Stimulated activated naive CD8-positive, alpha-beta T cell treated with anti-CD3 and anti-CD28 coated beads, Interleukin-15, amount 100 ng/mL, for 72 hours (primary cell): ENCODE measurements at regions not wholly inside any gene's neighbourhood (a gene's known extent, or its start where the extent isn't known, plus 50 kb on each side); places are given as distances from the start of the nearest gene placed in this dataset.
A peak's percentile ranks its signal among the peaks of the same experiment; 100 is the strongest.

Experiments
- ATAC-seq: fragments of 150-1000 bp; cut with Tn5 transposase; 2 replicates; pipeline ENCODE4 v1.10.0; 2021; ENCODE audit warnings: mild to moderate bottlenecking, moderate library complexity
- DNase-seq, 2 donors: peaks; one replicate each; pipeline ENCODE4 v3.0.0; 2021 to 2022
- H3K27ac Mint-ChIP-seq, 2 donors: one replicate each; pipeline ENCODE4 v1.8.0; 2022; ENCODE audit warnings: mild to moderate bottlenecking in 2 of 2, mixed read lengths in 2 of 2, moderate library complexity in 2 of 2
- H3K27me3 Mint-ChIP-seq: one replicate; pipeline ENCODE4 v1.8.0; 2022; ENCODE audit warnings: mixed read lengths
- H3K4me1 Mint-ChIP-seq: one replicate; pipeline ENCODE4 v1.8.0; 2022; ENCODE audit warnings: mild to moderate bottlenecking, mixed read lengths
- H3K4me3 Mint-ChIP-seq, 2 donors: one replicate each; pipeline ENCODE4 v1.8.0; 2022; ENCODE audit warnings: mild to moderate bottlenecking in 2 of 2, mixed read lengths in 2 of 2, moderate library complexity in 1 of 2
- H3K9me3 Mint-ChIP-seq, 2 donors: one replicate each; pipeline ENCODE4 v1.8.0; 2022; ENCODE audit warnings: mixed read lengths in 2 of 2

DNA sequence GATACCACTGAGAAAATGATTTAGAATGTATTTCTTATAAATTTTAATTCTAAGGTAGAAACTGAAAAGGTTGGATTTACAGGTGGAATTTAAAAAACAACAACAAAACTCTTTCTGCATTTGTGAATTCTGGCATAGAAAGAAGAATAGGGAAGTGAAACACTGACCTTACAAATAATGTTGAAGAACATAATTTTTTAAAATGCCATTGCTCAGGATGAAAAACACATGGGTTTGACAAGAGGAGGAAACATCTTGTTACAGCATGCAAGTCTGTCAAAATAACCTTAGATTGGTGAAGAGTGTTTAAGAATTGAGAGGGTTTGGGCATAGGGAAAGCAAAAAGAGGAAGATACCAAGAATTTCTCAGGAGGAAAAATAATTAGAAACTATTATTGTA lies 184.3 kb downstream of the UBE2E3 start:
- Mint-ChIP-seq H3K27me3 (no peaks in the 10 kb centered on the region), H3K27ac (peak overlapping the region in 1 of 2 donors; percentile 23), H3K9me3 (peaks cover 30 to 32% of the 10 kb centered on the region in 2 donors), H3K4me1 (peaks cover 53% of the 10 kb centered on the region), H3K4me3 (peak overlapping the region; percentile 47 to 78)
- ATAC-seq = no peak
- no peak for DNase-seq

DNA sequence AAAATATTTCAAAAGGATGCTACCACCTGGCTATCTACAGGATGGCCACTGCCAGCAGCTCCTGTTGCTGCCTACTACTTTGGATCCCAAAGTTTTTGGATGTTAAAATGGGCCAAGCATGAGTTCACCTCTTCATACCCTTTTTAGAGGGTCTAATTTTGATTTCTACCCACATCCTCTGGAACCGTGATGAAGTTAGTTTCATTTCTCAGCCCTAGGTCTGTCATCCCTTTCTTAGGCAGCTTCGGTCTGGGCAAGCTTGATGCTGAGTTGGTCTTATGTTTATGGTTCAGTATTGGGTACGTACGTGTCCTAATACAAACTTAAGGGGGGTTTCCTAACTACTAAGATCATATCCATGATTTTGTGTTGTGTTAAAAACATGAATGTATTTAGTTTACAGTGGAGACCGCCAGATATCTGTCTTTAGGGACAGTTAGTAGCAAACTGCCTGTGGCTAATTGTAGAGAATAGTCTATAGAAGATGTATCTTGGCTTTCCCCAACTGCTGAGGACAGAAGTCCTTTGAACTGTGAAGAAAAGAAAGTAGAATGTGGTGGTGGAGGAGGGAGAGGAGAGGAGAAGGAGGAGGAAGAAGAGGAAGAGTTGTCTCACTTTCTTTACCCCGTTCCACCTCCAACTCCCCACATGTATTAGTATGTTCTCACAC lies 184.9 kb downstream of the UBE2E3 start:
- Mint-ChIP-seq H3K4me3 (peak overlapping the region; percentile 37 to 78), H3K9me3 (peaks cover 30 to 32% of the 10 kb centered on the region in 2 donors), H3K27me3 (no peaks in the 10 kb centered on the region), H3K4me1 (peaks cover 60% of the 10 kb centered on the region), H3K27ac (peak overlapping the region; percentile 22 to 98)
- DNase-seq (peak in 1 of 2 donors; percentile 50), ATAC-seq (peak; percentile 96)

DNA sequence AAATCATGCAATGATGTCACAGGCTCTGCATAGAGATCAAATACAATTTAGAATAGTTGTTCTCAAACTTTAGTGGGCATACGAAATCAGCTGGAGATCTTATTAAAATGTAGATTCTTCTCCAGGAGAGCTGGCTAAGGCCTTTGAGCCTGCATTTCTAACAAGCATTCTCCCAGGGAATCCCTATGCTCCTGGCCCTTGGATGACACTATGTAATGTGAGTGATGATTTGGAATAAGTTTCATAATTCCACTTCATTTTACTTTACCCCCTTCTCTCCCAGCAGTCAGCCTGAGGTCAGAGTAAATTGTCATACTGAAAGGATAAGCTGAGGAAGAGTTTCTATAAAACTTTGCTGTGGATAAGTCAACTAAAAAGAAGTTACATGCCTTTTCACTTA lies 189.1 kb downstream of the UBE2E3 start:
- Mint-ChIP-seq H3K27me3 (no peaks in the 10 kb centered on the region), H3K4me1 (peaks cover 45% of the 10 kb centered on the region), H3K4me3 (no peak overlapping the region), H3K27ac (peak overlapping the region in 1 of 2 donors; percentile 44), H3K9me3 (peaks cover 32 to 40% of the 10 kb centered on the region in 2 donors)
- DNase-seq (no peak), ATAC-seq (no peak)

DNA sequence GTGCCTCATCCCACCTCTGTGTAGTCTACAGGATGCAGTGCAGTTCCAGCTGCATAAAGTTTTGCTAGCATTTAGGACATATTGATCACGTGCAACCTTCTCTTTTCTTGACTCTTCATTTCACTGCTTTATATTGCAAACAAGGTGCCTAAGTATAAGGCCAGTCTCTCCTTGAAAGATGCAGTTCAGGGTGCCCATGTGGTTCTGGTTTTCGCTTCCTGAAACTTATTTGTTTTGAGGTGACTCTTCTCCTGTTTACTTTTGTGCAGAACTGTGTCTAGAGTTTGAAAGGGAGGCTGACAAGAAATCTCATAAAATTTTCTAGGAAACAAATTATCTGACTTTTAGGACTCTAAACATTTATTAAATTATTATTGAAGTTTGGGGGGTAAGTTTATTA lies 189.9 kb downstream of the UBE2E3 start:
- peak overlapping the region in 1 of 2 donors; percentile 47 for H3K4me3 Mint-ChIP-seq
- DNase-seq (no peak), ATAC-seq (no peak)
- H3K27ac Mint-ChIP-seq = peak overlapping the region in 1 of 2 donors; percentile 85
- H3K4me1 Mint-ChIP-seq = peaks cover 46% of the 10 kb centered on the region
- peaks cover 32 to 39% of the 10 kb centered on the region in 2 donors for H3K9me3 Mint-ChIP-seq
- H3K27me3 Mint-ChIP-seq = no peaks in the 10 kb centered on the region

DNA sequence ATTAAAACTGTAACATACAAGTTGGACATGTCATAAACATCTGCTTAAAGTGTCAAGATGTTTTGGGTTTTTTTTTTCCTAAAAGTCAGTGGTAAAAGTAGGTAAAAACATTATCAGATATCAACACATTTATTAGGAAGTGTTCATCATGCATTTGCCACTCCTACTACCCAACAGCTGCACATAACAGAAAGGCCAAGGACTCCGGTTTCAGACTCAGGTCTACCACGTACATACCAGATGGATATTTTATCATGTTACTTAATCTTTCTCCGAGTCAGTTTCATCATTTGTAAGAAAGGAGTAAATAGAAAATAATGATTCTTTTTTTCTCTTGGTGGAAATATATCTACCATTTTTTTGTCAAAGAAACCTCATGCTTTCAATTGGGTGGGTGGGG lies 192.3 kb downstream of the UBE2E3 start:
- peaks cover 8 to 15% of the 10 kb centered on the region in 2 donors for H3K9me3 Mint-ChIP-seq
- peaks cover 48% of the 10 kb centered on the region for H3K4me1 Mint-ChIP-seq
- DNase-seq (no peak), ATAC-seq (no peak)
- H3K27ac Mint-ChIP-seq = no peak overlapping the region
- no peak overlapping the region for H3K4me3 Mint-ChIP-seq
- no peaks in the 10 kb centered on the region for H3K27me3 Mint-ChIP-seq

DNA sequence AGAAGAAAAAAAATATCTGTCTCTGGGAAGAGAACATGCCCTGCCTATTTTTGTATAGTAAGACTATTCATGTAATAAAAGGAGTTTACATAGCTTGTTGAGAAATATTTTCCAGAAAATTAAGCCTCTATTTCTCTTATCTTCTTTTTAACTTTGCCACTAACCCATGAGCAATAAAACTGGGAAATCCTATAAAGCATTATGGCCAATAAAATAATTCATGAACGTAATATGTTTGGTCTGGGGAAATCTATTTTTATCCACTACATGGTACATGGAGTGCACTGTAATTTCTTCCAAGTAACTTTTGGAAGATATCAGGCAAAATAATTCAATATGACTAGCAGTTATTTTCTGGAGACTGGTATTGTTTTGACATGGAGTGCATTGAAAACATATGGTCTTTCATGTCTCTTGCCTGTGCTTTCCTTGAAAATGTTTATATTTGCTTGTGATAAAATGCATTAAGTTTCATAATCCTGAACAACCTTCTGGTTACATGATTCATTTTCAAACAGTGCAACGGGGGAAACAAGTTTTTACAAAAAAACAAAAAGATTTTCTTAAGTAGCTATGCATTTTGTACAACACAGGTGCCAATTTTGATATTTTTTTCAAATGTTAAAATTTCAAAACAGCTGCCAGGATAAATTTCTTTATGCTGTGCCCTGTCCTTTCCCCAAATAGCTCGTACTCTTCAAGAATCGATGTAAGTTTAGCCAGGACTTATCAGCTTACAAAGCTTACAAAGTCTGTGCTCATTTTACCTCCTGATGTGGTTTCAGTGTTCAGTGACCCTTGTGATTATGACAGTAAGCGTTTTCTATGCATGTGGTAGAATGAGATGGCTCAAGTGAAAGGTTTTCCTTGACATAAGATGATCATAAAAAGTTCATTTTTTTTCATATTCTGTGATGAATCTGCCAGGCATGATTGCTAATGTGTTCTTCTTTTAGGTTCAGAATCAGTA lies 194.5 kb downstream of the UBE2E3 start:
- Mint-ChIP-seq H3K27me3 (no peaks in the 10 kb centered on the region), H3K4me3 (no peak overlapping the region), H3K9me3 (peaks cover 5 to 15% of the 10 kb centered on the region in 2 donors), H3K27ac (no peak overlapping the region), H3K4me1 (peaks cover 64% of the 10 kb centered on the region)
- DNase-seq (no peak), ATAC-seq (no peak)

DNA sequence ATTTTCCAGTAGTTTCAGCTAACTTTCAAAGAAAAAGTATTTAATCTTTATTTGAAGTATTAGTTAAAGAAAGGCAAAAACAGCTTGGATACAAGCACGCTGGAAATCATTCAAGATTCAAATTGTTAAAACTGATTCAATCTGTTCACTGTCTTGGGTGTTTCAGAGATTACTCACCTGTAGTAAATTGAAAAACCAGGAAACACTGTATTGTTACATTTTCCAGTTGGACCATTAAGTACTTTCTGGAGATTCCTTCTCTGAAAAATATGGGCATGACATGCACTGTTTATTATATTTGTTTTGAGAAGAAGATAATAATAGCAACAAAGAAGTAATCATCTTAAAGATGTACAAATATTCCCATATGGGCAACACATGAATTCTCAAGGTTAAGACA lies 196.1 kb downstream of the UBE2E3 start:
- no peak for DNase-seq
- Mint-ChIP-seq H3K27ac (peak overlapping the region in 1 of 2 donors; percentile 12), H3K27me3 (no peaks in the 10 kb centered on the region), H3K4me3 (no peak overlapping the region), H3K4me1 (peaks cover 59% of the 10 kb centered on the region), H3K9me3 (peaks cover 5 to 16% of the 10 kb centered on the region in 2 donors)
- ATAC-seq = no peak

DNA sequence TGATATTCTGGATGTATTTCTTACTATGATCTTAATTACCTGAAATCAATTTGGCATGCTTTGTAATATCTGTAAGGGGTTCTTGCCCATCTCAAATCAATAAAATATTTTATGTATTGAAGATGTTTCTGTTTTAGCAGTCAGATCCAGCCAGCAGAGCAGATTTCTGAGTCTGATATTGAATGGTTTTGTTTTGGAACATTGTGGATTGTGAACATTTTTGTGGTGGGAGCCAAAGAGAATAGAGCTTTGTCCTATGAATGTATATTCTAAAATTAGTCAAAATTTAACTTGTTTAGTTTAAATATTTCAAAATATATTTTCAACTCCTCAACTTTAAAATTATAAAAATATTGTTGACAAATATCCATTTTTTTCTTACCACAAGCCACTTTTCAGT lies 197.0 kb downstream of the UBE2E3 start:
- H3K27ac Mint-ChIP-seq = peak overlapping the region in 1 of 2 donors; percentile 52
- peaks cover 59% of the 10 kb centered on the region for H3K4me1 Mint-ChIP-seq
- ATAC-seq = no peak
- H3K4me3 Mint-ChIP-seq = no peak overlapping the region
- H3K9me3 Mint-ChIP-seq = peaks cover 5 to 16% of the 10 kb centered on the region in 2 donors
- H3K27me3 Mint-ChIP-seq = no peaks in the 10 kb centered on the region
- DNase-seq = no peak

DNA sequence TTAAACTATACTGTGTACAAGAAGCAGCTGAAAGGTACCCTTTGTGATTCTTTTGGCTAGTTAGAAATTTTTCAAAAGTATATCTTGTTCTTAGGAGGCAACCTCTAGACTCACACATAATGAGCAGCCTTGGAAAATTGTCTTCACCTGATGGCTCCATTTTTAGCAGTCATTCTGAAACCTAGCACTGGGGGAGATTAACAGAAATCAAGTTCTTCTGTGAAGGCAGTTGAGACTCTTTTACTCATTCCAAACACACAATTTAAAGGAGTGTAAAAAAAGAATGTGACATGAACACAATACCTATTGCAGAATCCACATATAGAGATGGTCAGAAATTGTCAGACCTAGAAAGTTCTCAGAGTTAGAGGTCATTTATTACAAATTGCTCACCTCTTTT lies 197.7 kb downstream of the UBE2E3 start:
- DNase-seq (no peak), ATAC-seq (peak; percentile 83)
- Mint-ChIP-seq H3K9me3 (peaks cover 5 to 16% of the 10 kb centered on the region in 2 donors), H3K4me3 (peak overlapping the region in 1 of 2 donors; percentile 23), H3K27me3 (no peaks in the 10 kb centered on the region), H3K4me1 (peaks cover 58% of the 10 kb centered on the region), H3K27ac (peak overlapping the region in 1 of 2 donors; percentile 55)

DNA sequence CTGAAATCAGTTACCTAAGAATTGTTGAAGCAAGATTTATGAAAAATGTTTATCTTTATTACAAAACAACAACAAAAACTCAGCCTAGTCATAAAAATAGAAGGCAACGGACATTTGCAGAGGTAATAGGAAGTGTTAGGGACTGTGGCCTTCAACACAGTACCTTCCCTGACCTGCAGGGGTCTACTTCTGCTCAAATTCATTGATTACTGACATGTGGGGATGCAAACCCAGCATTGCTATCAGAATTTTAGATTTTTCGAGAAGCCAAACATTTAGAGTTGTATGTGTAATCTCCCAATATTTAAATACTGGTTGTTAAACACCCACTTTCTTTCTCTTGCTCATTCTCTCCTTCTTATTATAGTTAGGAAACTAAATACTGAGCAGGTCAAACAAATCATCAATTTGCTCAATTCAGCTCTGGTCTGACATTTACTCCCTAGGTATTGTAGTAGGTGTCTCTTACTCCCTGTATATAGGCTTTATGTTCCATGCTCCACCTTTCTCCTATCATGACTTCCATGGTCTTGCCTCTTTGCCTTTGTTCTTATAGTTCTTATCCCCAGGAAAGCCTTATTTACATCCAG lies 198.5 kb downstream of the UBE2E3 start:
- ATAC-seq (peak; percentile 81), DNase-seq (peak in 1 of 2 donors; percentile 26)
- H3K4me3 Mint-ChIP-seq = peak overlapping the region in 1 of 2 donors; percentile 42
- H3K9me3 Mint-ChIP-seq = peaks cover 5 to 9% of the 10 kb centered on the region in 2 donors
- no peaks in the 10 kb centered on the region for H3K27me3 Mint-ChIP-seq
- peaks cover 55% of the 10 kb centered on the region for H3K4me1 Mint-ChIP-seq
- no peak overlapping the region for H3K27ac Mint-ChIP-seq

DNA sequence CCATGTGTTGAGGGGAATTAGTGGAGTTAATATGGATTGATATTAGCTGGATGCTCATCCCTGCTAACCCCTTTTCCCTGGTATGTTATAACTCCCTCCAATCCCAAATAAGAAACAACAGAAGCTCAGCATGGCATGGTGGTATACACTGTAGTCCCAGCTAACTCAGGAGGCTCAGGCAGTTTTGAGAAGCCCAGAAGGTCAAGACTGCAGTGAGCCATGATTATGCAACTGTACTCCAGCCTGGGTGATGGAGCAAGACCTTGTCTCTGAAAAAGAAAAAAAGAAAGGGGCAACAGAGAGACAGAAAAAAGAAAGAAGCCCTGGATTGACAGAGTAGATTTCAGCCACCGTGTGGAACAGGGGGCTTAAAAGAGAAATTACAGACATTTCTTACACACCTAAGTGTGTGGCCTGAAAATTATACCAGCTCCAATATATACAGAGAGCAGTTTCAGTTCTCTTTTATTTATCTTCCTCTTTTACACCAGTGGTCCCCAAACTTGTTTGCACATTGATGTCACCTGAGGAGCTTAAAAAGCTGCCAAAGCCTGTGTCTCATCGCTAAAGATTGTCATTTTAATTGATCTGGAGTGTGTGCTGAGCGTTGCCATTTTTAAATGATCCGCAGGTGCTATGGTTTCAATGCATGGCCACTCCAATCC lies 203.6 kb downstream of the UBE2E3 start:
- no peak overlapping the region for H3K27ac Mint-ChIP-seq
- ATAC-seq = no peak
- H3K4me3 Mint-ChIP-seq = no peak overlapping the region
- no peak for DNase-seq
- peaks cover 44% of the 10 kb centered on the region for H3K4me1 Mint-ChIP-seq
- peaks cover 5 to 7% of the 10 kb centered on the region in 2 donors for H3K9me3 Mint-ChIP-seq
- H3K27me3 Mint-ChIP-seq = no peaks in the 10 kb centered on the region

DNA sequence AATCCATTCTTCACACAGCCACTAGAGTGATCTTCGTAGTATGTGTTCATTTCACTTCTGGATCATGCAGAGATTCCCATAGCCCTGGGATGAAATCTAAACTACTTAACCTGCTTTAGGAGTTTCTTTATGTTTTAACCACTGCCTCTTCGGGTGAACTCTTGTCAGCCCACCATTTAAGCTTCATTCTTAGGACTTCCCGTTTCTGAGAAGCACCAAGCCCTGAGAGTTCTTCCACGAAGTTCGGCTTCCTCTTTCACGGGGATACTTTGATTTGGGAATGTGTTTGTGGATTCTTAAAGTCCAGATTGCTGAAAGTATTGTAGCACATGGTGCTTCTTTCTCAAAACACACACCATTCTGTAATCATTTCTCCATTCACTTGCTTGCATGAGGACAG lies 205.0 kb downstream of the UBE2E3 start:
- Mint-ChIP-seq H3K9me3 (no peaks in the 10 kb centered on the region), H3K4me3 (no peak overlapping the region), H3K27me3 (no peaks in the 10 kb centered on the region), H3K4me1 (peaks cover 42% of the 10 kb centered on the region), H3K27ac (no peak overlapping the region)
- ATAC-seq = no peak
- no peak for DNase-seq

DNA sequence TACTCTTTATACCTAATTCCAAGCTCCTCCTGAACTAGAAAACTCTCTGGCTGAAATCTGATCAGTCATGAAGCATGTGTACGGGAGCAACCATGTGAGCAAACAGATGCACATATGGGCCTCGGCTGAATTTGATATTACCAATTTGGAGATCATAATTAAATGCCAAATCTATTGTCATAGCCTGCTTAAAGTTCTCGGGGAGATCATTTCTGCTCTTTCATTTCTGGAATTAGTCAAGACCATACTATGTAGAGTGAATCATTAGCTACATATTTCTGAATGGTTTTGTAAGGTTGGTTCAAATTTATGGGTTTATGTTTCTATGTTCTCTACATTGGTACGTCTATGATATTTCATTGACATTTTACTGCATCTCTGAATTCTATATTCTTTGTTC lies 205.5 kb downstream of the UBE2E3 start:
- peak overlapping the region in 1 of 2 donors; percentile 50 for H3K4me3 Mint-ChIP-seq

DNA sequence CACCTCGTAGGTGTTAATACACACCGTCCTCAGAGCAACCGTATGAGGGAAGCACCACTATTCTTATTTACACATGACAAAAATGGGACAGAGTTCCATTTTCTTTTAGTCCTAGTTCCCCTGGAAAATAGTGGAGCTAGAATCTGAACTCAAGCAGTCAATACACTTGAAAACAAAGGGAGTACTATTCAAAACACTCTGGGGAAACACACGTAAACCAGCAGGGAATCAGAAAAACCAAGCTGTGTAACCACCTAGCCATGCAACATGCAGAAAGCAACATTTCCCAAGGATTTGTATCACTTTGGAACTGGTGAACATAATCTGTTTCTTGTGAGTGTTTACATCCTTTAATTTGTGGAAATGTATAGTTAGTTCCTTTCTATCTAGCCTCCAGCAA lies 208.2 kb downstream of the UBE2E3 start:
- H3K27ac Mint-ChIP-seq = no peak overlapping the region
- H3K9me3 Mint-ChIP-seq = peaks cover 0 to 4% of the 10 kb centered on the region in 2 donors
- ATAC-seq (no peak), DNase-seq (no peak)
- H3K27me3 Mint-ChIP-seq = no peaks in the 10 kb centered on the region
- H3K4me1 Mint-ChIP-seq = peaks cover 52% of the 10 kb centered on the region
- no peak overlapping the region for H3K4me3 Mint-ChIP-seq

More for the DNA sequence above, 205.5 kb downstream of the UBE2E3 start:
- H3K27me3 Mint-ChIP-seq = no peaks in the 10 kb centered on the region
- peaks cover 47% of the 10 kb centered on the region for H3K4me1 Mint-ChIP-seq
- peak overlapping the region in 1 of 2 donors; percentile 23 for H3K27ac Mint-ChIP-seq
- peak; percentile 76 for ATAC-seq
- no peak for DNase-seq
- H3K9me3 Mint-ChIP-seq = no peaks in the 10 kb centered on the region

DNA sequence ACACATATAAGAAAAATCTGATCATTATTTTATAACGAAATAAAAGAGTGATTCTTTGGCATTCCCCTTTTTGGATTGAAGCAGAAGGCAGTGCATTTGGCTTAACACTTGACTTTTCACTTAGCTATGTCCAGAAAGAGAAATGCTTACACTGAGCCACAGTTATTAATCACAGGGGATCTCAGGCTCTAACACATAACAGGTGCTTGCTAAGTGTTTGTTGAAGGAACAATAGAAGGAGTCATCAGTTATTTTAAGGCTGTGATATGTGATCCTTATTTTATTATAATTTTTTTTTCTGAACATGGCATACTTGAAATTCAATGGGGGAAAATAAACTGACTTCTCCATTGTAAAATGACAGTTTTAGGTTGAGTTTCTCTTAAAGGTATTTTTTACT lies 209.5 kb downstream of the UBE2E3 start:
- ATAC-seq = no peak
- Mint-ChIP-seq H3K4me1 (peaks cover 43% of the 10 kb centered on the region), H3K27ac (no peak overlapping the region), H3K4me3 (no peak overlapping the region), H3K27me3 (no peaks in the 10 kb centered on the region), H3K9me3 (peaks cover 4% of the 10 kb centered on the region in 2 donors)
- no peak for DNase-seq
